ENCODE measurements at regions not wholly inside any gene's neighbourhood (a gene's known extent, or its start where the extent isn't known, plus 50 kb on each side); places are given as distances from the start of the nearest gene placed in this dataset.
"Not testable (repeated sequence)": the region's sequence is repeated elsewhere in the genome, so short reads cannot be mapped to it uniquely, and the experiment has no call there.

DNA sequence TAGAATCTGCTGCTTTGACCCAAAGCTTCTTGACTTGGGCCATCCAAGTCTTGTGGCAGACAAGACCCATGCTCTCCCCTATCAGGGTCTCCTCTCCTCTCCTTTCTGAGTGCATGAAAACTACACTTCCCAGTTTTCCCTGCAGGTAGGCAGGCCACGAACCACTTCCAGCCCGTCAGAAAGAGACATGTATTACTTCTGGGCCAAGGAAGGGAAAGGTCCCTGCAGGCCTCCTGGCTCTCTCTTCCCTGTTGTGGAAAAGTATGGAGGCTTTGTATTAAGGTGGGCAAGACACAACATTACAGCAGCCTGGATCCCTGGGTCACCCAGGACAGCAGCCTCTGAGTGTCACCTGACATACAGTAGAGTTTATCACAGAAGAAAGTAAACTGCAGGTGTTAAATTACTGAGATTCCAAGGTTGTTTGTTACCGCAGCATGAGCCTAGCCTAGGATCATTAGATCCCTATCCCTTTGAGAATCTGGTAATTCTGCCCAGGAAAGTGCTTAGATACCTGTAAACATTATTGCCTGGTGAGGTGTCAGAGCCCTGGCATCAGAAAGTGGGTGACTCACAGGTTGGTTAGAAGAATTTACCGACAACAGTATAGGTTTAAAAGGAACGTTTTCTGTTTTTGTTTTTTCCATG, 717.3 kb downstream of the MATN1 start:
- no peak for DNase-seq (ENCODE audit: low read depth)

DNA sequence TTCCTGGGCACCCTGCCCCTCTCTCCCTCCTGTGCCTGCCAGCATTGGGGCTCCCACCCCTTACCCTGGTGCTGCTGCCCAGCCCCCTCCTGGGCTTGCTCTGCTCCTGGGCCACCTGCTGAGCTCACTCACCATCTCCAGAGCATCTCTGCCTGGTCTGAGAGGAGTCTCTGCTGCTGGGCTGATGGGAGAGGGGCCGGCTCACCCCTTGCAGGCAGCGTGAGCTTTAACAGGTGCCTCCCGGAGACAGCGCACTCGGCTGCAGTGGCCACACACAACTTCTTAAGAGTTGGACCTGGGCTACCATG, 721.7 kb downstream of the MATN1 start:
- DNase-seq (ENCODE audit: low read depth): no peak

DNA sequence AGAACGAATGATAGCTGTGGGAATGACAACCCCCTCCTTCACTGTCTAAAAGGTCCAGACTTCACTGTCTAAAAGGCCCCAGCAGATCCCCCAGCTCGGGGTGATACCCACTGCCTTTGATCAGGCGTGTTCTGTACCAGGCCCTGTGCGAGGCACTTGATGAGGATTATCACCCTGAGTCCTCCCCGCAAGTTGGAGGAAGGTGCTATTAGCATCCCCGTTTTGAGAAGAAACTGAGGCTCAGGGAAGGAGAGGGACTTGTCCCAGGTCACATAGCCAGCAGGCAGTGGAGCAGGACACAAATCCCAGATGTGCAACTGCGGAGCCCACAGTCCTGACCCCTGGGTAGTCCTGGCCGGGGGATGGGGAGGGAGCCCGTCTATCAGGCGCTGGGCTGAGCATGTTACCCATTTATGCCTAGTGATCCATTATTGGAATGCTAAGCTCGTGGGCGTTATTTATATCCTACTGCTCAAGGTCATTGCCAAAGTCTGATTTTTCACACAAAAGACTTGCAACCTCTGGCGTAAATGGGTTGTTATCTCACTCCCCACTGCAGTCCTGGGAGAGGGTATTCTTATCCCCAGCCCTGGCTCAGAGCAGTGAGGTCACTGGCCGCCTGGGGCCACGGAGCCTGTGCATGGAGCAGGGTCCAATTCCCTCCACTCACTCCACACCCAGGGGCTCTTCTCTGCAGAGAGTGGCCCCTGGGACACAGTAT, 722.2 kb downstream of the MATN1 start:
- no peak for DNase-seq (ENCODE audit: low read depth)

DNA sequence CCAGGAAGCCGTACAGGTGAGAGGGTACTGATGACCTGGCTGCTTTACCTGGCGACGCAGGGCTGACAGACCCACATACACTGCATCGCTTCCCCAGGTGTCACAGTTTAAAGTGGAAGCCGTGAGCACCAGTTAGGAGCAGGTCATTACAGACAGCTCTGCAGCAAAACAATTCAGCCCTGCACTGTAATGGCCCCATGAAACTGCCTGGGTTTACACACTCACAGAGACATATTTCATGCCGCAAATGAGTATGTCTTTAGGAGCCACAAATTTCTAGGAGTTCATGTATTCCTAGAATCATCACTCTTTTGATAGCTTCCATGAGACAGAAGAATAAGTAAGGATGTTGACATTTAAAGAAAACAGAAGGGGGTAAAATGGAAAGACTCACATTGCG, 723.1 kb downstream of the MATN1 start:
- DNase-seq (ENCODE audit: low read depth): no peak

DNA sequence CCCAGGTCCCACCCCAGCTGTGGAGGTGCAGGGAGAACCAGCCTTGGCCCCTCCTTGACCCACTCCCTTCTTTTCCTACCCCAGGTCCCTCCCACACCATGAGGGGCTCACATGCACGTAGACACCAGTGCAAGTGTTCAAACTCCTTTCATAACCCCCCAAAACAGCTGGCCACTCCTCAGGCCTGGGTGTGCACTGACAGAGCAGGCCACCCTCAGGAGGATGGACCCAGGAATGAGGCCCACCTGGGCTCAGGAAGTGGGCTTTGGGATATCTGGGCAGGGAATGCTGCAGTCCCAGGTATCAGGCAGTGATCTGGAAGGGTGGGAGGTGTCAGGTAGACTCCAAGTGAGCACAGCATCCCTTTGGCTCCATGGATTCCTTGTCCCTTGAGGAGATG, 723.8 kb downstream of the MATN1 start:
- no peak for DNase-seq (ENCODE audit: low read depth)

DNA sequence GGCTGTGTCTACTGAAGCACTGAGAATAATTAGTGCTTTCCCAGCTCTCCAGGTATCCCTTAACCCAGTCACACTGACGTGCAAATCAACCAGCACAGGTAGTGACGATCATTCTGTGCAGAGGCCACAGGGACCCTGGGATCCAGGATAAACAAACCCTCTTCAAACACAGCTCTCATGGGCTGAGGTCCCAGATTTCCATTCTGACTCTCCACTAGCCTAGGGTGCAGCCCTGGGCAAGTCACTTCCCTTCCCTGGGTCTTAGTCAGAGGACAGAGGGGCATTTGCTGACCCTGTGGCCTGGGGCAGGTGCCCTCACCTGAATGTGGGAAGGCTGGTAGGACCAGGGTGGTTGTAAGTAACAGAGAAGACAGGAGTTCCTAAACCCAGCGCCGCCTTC, 724.7 kb downstream of the MATN1 start:
- DNase-seq (ENCODE audit: low read depth): no peak

GRCh38 chr1:29997818-29998217, 725.6 kb downstream of the MATN1 start:
- not testable (repeated sequence) for DNase-seq (ENCODE audit: low read depth)

- no peak for DNase-seq (ENCODE audit: low read depth)
Observed at GRCh38 chr1:29993950-29994349, 729.4 kb downstream of the MATN1 start.

- no peak for DNase-seq (ENCODE audit: low read depth)
Observed at GRCh38 chr1:29991815-29992214, 731.6 kb downstream of the MATN1 start.

DNA sequence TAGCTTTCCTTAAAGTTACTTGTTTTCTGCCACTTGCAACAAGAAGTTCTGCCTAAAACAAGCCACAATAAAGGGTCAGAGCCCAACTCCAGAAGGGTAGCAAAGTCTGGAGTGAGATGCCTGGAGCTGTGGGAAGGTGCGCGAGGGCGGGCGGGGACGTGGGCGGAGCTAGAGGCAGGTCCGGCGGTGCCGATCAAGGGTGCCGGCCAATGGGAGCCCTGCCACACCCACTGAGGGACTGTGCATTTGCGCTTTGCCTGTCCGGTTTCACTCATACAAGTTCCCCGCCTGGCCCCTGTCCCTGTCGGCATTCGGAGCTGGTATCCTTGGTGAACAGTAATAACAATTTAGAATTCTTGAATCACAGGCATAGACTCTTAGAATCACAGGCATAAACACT, 732.4 kb downstream of the MATN1 start:
- no peak for DNase-seq (ENCODE audit: low read depth)

DNA sequence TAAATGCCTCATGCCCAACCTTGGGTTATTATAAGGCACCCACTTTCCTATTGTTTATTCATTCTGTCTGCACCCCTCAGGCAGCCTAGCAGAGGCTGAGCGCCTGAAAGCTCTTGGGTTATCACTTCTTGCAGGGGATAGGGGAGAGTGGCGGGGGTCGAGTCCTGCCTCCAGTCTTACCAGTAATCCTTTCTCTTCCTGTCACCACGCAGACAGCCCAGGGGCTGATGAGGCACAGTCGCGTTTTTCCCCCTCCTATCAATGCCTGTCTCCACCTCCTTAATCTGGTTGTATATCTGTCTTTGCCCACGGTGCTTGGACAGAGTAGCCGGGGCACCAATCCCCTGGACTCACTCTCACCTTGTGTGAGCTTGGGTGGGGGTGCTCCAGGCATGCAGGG, 733.1 kb downstream of the MATN1 start:
- DNase-seq (ENCODE audit: low read depth): no peak

DNA sequence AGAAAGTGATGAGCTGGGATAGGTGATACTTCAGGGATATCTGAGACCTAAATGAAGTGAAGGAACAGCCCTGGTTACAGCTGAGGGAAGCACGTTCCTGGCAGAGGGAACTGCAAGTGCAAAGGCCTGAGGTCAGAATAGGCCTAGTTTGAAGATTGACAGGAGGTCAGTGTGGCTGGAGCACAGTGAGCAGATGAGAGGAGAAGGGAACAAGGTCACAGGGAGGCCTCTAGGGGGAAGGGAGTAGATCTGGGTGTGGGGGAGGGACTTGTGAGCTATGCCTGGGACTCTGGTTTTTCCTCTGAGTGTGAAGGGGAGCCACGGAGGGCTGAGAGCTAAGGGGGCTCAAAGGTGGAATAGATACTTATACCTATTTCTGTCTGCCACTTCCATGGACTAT, 736.4 kb downstream of the MATN1 start:
- no peak for DNase-seq (ENCODE audit: low read depth)

GRCh38 chr1:29985606-29985945, 737.8 kb downstream of the MATN1 start:
- no peak for DNase-seq (ENCODE audit: low read depth)

DNA sequence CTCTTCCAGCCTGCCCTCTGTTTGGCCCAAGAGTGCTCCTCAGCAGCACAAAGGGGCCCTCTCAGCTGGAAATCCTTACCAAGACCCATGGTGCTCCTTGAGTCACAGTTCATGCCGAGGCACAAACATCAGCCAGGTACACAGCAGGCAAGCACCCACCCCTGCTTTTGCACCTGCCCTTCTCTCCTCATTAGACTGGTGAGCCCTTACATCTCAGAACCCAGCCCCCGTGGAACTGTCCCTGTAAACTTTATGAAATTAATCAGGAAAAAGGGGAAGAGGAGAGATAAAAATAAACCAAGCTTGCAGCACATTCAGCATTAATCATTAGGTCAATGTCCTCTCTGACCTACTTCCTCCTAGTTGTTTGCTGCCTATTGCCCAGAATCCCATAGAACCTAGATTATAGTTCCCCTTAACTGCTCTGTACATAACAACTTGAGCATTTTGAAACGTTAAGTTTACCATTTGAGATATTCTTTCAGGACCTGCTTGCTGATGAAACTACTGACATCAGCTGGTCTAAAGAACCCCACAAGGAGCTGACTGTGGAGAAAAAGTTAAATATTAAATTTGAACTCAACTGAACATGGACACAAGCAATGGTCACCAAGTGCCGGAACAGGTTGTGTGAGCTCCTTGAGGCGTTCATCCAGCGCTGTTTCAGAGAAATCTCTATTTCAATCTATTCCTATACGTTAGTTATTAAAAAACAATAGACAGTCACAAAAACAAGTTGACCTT, 738.4 kb downstream of the MATN1 start:
- DNase-seq (ENCODE audit: low read depth): no peak

DNA sequence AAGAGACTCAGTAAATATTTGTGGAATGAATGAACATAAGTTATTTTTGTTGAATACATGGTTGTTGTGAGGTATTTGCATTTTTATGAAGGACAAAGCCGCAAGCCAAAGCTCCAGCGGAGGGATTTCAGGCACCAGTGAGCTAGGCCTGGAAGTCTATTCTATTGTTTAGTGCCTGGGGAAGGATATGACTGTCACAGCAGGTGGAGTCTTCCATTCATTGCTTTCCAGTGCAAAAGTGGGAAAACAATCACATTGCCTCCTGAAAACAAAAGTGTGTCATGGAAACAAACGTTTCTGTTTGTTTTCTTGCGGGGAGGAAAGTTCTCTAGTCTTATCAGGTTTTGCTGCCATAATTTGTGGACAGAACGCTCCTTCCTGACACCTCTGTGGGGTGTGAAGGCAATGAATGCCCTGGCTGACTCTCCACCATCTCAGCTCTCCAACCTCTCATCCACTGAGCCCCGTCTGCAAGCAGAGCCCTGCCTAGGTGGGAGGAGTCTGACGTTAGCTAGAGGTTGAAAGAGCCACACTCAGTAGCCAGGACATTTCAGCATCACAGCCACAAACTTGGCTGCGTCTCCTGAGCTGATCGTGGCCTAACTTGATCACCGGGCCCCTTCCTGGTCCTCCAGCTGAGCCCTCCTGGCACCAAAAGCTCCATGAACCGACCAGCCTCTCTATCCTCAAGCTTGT, 739.1 kb downstream of the MATN1 start:
- no peak for DNase-seq (ENCODE audit: low read depth)

GRCh38 chr1:29983321-29983720, 740.1 kb downstream of the MATN1 start:
- no peak for DNase-seq (ENCODE audit: low read depth)

- DNase-seq (ENCODE audit: low read depth): no peak
Observed at GRCh38 chr1:29981586-29982239, 741.7 kb downstream of the MATN1 start.

DNA sequence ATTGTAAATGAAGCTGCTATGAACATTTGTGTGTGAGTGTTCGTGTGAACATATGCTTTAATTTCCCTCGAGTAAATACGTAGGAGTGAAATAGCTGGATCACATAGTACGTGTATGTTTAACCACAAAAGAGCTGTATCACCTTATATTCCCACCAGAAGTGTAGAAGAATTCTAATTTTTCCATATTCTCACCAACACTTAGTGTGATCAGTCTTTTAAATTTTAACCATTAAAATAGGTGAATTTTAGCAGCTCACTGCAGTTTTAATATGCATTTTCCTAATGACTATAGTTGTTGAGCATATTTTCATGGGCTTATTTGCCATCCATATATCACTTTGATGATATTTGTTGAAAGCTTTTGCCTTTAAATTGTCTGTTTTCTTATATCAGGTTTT, 741.2 kb downstream of the PTPRU start:
- DNase-seq (ENCODE audit: low read depth): no peak

DNA sequence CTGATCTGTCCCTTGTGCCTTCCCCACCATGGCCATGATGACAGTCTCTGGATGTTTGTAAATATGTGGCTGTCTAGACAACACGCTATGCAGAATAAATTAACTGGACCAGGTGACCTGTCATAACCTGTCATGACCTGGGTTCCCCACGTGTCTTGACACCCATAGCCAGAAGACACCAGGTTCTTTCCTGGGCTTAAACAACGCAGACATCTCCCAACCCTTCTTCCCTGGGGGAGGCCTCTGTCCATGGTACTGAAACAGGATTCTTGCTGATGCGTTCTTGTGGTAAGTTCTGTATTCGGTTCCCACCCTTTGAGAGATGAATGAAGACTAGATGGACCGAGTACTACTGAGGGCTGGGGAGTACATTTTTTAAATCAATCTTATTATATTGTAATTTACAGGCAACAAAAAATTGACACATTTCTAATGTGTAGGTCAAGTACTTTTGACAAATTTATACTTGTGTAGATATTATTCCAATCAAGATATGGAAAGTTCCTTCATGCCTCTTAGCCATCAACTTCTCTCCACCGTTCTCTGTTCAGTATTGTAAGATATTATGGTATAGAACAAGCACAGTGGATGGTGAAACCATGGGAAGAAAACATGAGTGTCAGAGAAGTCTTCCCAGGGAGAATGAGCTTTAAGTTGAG, 738.8 kb downstream of the PTPRU start:
- DNase-seq (ENCODE audit: low read depth): no peak

DNA sequence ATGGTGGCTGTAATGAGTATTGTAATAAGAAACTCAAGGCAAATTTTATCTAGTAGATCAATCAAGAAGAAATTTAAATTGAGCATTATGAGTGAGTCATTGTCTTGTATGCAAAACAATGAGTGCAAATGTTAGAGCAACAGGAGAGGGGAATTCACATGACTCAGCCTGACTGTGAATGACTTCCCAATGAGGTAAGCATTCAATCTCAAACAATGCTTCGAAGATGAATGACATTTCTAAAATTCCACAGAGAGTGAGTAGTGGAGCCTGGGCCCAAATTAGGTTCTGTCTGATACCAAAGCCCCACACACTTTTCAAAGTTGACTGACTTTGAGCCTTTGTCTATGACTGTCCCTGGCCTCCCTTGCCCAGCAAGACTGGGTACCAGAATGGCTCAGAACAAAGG, 738.0 kb downstream of the PTPRU start:
- DNase-seq (ENCODE audit: low read depth): no peak

DNA sequence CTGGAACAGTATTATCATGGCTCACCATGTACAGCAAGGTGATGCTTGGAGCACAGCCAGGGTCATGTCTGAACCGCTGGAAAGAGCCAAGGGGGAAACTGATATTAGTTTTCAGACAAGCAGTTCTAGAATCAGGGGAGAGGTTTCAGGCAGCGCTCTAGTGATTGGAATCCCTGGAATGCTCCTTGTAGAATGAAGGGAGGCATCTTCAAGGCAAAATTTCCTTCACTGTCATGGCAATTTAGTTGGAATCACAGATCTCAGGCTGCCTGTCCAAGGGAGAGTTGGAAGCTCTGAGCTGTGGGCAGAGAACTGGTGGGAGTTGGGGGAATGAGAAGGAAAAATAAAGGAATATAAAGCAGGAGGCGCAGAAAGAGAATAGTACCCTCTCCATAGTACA, 737.1 kb downstream of the PTPRU start:
- no peak for DNase-seq (ENCODE audit: low read depth)
